Heart left ventricle (tissue), 13 donors: ENCODE measurements at regions not wholly inside any gene's neighbourhood (a gene's known extent, or its start where the extent isn't known, plus 50 kb on each side); places are given as distances from the start of the nearest gene placed in this dataset.

Experiments used
- POLR2A ChIP-seq, 2 donors: fragments of 450-650 bp; IDR thresholded peaks; one replicate each; pipeline ENCODE4 v1.6.1; 2017; ENCODE audit warnings: antibody characterized with exemption in 2 of 2, mild to moderate bottlenecking in 2 of 2, moderate library complexity in 2 of 2
- TF ChIP-seq, protein P1 (sequence below), 12 donors: fragments of 200-600 bp; sonication (generic) in 4 of 12; IDR thresholded peaks; one replicate each; pipeline versions ENCODE4 v1.5.0 to v1.8.0; 2018 to 2022; ENCODE audit warnings: antibody characterized with exemption in 12 of 12, mild to moderate bottlenecking in 5 of 12
- donor health status: ischemic (EF 13 %, LVEDD 7.1; RV severe dilation, severe dysfunction).
- donor health status: DM: no; HTN: yes; CAD: no.
- donor health status: DM: no; HTN: no; CAD: no.
- donor health status: ischemic (EF 25% LVEDD 6.9; RV normal size, moderate dysfunction).
- donor health status: ischemic (EF 25% LVEDD 5.7; RV mildly dilated, moderate dysfunction).
- donor health status: ischemic (EF 35%, LVEDD 5.7; RV mildly dilated, moderate dysfunction).
- donor health status: nonischemic (EF 11% LVEDD 7.7; RV severe dilation, severe dysfunction).
- donor health status: DM: yes; HTN: yes; CAD: no.
- donor health status: PGD.
- donor health status: ischemic (EF 29% LVEDD 5.4; RV normal size, mild dysfunction).
- donor health status: nonischemic (EF 23%, LVEDD 6.1; RV moderate dilation, normal function).

DNA sequence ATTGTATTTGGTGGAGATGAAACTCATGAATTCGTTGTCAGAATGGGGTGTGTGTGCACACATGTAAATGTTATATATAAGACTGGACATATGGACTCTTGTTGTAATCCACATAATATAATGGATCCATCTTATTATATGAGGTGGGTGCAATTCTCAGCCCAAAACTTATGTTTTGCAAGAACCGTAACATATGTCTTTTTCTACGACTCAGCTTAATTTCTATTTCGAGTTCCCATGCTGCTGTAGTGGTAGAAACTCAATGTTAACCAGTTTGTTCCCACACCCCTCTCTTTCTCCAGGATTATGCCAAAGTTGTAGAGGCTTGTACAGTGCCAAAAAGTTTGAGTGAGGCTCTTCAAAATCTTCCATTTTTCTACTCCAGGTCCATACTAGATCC, 112.5 kb upstream of the SPOPL start:
- TF ChIP-seq, protein P1, sequence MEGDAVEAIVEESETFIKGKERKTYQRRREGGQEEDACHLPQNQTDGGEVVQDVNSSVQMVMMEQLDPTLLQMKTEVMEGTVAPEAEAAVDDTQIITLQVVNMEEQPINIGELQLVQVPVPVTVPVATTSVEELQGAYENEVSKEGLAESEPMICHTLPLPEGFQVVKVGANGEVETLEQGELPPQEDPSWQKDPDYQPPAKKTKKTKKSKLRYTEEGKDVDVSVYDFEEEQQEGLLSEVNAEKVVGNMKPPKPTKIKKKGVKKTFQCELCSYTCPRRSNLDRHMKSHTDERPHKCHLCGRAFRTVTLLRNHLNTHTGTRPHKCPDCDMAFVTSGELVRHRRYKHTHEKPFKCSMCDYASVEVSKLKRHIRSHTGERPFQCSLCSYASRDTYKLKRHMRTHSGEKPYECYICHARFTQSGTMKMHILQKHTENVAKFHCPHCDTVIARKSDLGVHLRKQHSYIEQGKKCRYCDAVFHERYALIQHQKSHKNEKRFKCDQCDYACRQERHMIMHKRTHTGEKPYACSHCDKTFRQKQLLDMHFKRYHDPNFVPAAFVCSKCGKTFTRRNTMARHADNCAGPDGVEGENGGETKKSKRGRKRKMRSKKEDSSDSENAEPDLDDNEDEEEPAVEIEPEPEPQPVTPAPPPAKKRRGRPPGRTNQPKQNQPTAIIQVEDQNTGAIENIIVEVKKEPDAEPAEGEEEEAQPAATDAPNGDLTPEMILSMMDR (IDR thresholded peaks at IDR 0.05), result no peak
- TF ChIP-seq POLR2A (IDR thresholded peaks at IDR 0.05), result no peak
